IMR-90 (cell line): ENCODE measurements at regions not wholly inside any gene's neighbourhood (a gene's known extent, or its start where the extent isn't known, plus 50 kb on each side); places are given as distances from the start of the nearest gene placed in this dataset.

Experiments used
- MXI1 ChIP-seq: IDR thresholded peaks from 2 replicates; pipeline ENCODE4 v1.6.1; 2012; ENCODE audit warnings: low read depth, mild to moderate bottlenecking, low read length, moderate library complexity, borderline replicate concordance
- RCOR1 ChIP-seq: IDR thresholded peaks from 2 replicates; pipeline ENCODE4 v1.6.1; 2012; ENCODE audit warnings: mild to moderate bottlenecking, low read length, improper control_type of control experiment; ENCODE audit not compliant: insufficient replicate concordance
- SMC3 ChIP-seq: fragments of 150-350 bp; IDR thresholded peaks from 2 replicates; pipeline ENCODE4 v1.6.1; 2016; ENCODE audit warnings: low read depth, mild to moderate bottlenecking, antibody characterized with exemption, low read length, moderate library complexity
- TF ChIP-seq, protein P1 (sequence below): conservative IDR thresholded peaks from 2 replicates; pipeline ENCODE4 v1.5.1; 2012; ENCODE audit warnings: mild to moderate bottlenecking, low read depth, low read length, improper control_type of control experiment

- TF ChIP-seq RCOR1 (no peak), SMC3 (no peak), MXI1 (no peak)
- TF ChIP-seq, protein P1, sequence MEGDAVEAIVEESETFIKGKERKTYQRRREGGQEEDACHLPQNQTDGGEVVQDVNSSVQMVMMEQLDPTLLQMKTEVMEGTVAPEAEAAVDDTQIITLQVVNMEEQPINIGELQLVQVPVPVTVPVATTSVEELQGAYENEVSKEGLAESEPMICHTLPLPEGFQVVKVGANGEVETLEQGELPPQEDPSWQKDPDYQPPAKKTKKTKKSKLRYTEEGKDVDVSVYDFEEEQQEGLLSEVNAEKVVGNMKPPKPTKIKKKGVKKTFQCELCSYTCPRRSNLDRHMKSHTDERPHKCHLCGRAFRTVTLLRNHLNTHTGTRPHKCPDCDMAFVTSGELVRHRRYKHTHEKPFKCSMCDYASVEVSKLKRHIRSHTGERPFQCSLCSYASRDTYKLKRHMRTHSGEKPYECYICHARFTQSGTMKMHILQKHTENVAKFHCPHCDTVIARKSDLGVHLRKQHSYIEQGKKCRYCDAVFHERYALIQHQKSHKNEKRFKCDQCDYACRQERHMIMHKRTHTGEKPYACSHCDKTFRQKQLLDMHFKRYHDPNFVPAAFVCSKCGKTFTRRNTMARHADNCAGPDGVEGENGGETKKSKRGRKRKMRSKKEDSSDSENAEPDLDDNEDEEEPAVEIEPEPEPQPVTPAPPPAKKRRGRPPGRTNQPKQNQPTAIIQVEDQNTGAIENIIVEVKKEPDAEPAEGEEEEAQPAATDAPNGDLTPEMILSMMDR = no peak
These were observed 140.9 kb upstream of the PIK3R1 start for GRCh38 chr5:68074633-68075032.
